Neutrophil (primary cell): ENCODE measurements at regions not wholly inside any gene's neighbourhood (a gene's known extent, or its start where the extent isn't known, plus 50 kb on each side); places are given as distances from the start of the nearest gene placed in this dataset.

Source experiments
- H3K27ac ChIP-seq: fragments of 200-600 bp; sonication (generic); 2 replicates; pipeline ENCODE4 v1.5.1; 2016; ENCODE audit warnings: mild to moderate bottlenecking, moderate library complexity
- H3K27me3 ChIP-seq: fragments of 200-600 bp; sonication (generic); 2 replicates; pipeline ENCODE4 v1.6.0; 2016; ENCODE audit warnings: mild to moderate bottlenecking
- H3K36me3 ChIP-seq: fragments of 200-600 bp; sonication (generic); 2 replicates; pipeline ENCODE4 v1.5.1; 2017
- H3K4me1 ChIP-seq, 2 experiments: fragments of 200-600 bp in 1 of 2; sonication (generic) in 1 of 2; 1 replicate in 1 of 2; 2 replicates in 1 of 2; pipeline versions ENCODE4 v1.5.1 to v1.6.1; 2013 to 2016; ENCODE audit warnings: low read depth in 1 of 2, low read length in 1 of 2, mild to moderate bottlenecking in 1 of 2, moderate library complexity in 1 of 2; ENCODE audit not compliant: control insufficient read depth in 1 of 2, insufficient read depth in 1 of 2
- H3K4me3 ChIP-seq, 2 experiments: fragments of 200-600 bp in 1 of 2; sonication (generic) in 1 of 2; 1 replicate in 1 of 2; 2 replicates in 1 of 2; pipeline ENCODE4 v1.5.1; 2013 to 2016; ENCODE audit warnings: low read depth in 1 of 2, low read length in 1 of 2, mild to moderate bottlenecking in 1 of 2, moderate library complexity in 1 of 2
- H3K9me3 ChIP-seq: fragments of 200-600 bp; sonication (generic); 2 replicates; pipeline ENCODE4 v1.5.1; 2016
- CTCF ChIP-seq: fragments of 200-600 bp; sonication (generic); IDR thresholded peaks from 2 replicates; pipeline ENCODE4 v1.5.1; 2016; ENCODE audit warnings: antibody characterized with exemption

DNA sequence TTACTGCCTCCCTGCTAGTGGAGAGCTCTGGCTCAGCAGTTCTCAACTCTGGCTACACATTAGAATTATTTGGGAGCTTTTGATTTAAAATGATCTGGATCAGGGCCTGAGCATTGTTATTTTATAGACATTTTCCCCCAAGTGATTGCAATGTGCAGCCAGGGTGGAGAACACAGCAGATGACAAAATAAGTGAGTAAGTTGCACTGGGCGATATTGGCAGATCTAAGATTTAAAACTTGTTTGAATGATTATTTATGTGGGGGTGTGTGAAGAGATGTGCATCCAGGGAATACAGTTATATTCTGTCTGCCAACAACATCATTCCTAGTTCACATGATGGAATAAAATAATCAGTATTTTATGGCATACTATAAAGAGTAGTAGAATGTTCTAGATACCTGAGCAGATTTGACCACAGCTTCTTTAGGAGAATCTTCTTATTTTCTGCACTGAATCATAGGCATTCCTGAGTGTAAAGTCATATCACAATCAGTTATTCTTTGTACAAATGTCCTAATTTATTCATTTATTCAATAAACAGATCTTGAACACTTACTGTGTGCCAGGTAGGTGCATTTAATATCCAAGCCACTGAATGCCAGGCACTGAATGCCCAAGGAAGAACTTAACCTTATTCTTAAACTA, 123.9 kb downstream of the UCHL1 start:
- TF ChIP-seq CTCF, result no peak
- H3K27me3 ChIP-seq, result no peaks in the 10 kb centered on the region
- H3K4me3 ChIP-seq, result no peak overlapping the region
- no peak overlapping the region for H3K27ac ChIP-seq
- H3K9me3 ChIP-seq, result no peaks in the 10 kb centered on the region
- no peaks in the 10 kb centered on the region for H3K4me1 ChIP-seq
- H3K36me3 ChIP-seq, result no peaks in the 10 kb centered on the region

GRCh38 chr4:41381384-41381783, 124.7 kb downstream of the UCHL1 start:
- no peak for TF ChIP-seq CTCF
- Histone ChIP-seq H3K4me3 (no peak overlapping the region), H3K36me3 (no peaks in the 10 kb centered on the region), H3K27me3 (no peaks in the 10 kb centered on the region), H3K9me3 (no peaks in the 10 kb centered on the region), H3K27ac (no peak overlapping the region), H3K4me1 (no peaks in the 10 kb centered on the region)

- no peak for TF ChIP-seq CTCF
- Histone ChIP-seq H3K27ac (no peak overlapping the region), H3K27me3 (no peaks in the 10 kb centered on the region), H3K36me3 (no peaks in the 10 kb centered on the region), H3K4me1 (no peaks in the 10 kb centered on the region), H3K9me3 (no peaks in the 10 kb centered on the region), H3K4me3 (no peak overlapping the region)
Measured at GRCh38 chr4:41384992-41385391, 128.3 kb downstream of the UCHL1 start.

DNA sequence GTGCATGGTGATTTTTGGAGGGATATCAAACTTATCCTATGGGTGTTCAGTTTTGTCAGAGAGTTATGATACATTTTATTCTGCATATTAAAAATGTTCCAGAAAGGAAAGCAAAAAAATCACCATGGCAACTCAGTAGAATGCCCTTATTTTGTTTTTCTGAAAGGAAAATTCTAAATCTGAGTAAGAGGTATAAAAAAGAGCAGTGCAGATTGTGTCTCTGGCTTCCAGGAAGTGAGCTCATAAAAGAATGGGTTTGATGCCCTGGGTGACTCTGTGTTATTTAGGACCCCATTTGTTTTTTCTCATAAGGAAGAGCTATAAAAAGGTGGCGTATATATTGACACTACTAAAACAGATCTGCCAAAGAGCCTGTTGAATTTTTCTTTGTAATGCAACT, 128.8 kb downstream of the UCHL1 start:
- no peaks in the 10 kb centered on the region for H3K4me1 ChIP-seq
- no peaks in the 10 kb centered on the region for H3K9me3 ChIP-seq
- TF ChIP-seq CTCF, result no peak
- H3K4me3 ChIP-seq, result no peak overlapping the region
- H3K27ac ChIP-seq, result no peak overlapping the region
- no peaks in the 10 kb centered on the region for H3K36me3 ChIP-seq
- H3K27me3 ChIP-seq, result no peaks in the 10 kb centered on the region

DNA sequence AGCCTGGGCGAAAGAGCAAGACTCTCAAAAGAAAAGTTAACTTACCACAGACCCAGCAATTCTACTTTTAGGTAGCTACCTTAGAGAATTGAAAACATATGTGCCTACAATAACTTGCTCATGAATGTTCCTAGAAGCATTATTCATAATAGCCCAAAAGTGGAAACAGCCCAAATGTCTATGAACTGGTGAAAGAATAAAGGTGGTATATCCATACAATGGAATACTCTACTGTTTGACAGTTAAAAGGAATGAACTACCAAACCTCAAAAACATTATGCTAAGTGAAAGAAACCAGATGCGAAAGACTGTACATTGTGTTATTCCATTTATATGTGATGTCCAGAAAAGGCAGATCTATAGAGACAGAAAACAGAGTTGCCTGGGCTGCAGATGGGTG, 131.4 kb downstream of the UCHL1 start:
- Histone ChIP-seq H3K36me3 (no peaks in the 10 kb centered on the region), H3K27me3 (no peaks in the 10 kb centered on the region), H3K9me3 (no peaks in the 10 kb centered on the region), H3K4me3 (no peak overlapping the region), H3K4me1 (no peaks in the 10 kb centered on the region), H3K27ac (no peak overlapping the region)
- no peak for TF ChIP-seq CTCF

DNA sequence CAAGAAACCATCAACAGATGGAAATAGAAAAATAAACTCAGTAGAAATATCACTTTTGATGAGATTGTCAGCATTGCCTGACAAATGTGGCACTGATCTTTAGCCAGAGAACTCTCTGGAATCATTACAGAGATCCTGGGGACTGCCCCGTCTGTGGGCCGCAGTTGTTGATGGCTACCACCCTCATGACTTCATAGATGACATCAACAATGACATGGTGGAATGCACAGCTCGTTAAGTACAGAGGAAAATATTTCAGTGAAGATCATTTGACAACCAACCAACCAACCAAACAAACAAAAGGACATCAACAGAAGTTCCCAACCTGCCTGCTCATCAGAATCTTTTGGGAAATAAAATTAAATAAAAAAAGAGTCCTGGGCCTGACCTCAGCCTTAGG, 132.6 kb downstream of the UCHL1 start:
- Histone ChIP-seq H3K4me1 (no peaks in the 10 kb centered on the region), H3K9me3 (no peaks in the 10 kb centered on the region), H3K36me3 (no peaks in the 10 kb centered on the region), H3K4me3 (no peak overlapping the region), H3K27ac (no peak overlapping the region), H3K27me3 (no peaks in the 10 kb centered on the region)
- no peak for TF ChIP-seq CTCF
